ENCODE measurements at regions not wholly inside any gene's neighbourhood (a gene's known extent, or its start where the extent isn't known, plus 50 kb on each side); places are given as distances from the start of the nearest gene placed in this dataset.

DNA sequence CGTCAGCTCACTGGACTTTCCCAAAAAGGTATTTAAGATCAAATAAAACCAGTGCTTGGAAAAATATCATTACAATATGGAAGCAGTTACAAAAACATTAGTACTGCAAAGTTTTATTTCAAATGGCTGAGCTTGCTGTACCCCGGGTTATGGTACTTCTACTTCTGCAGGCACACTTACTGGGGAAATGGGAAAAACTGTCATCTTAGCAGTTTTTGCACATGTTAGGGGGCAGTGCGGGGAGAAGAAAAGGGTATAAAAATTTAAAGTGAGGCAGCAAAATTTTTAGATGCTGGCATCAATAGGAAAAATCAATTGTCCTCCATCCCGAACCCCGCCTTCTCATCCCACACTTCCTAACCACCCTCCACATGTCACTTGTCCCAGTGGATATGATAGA is 133.4 kb downstream of the ATG4C start:
- TF ChIP-seq, protein P1, sequence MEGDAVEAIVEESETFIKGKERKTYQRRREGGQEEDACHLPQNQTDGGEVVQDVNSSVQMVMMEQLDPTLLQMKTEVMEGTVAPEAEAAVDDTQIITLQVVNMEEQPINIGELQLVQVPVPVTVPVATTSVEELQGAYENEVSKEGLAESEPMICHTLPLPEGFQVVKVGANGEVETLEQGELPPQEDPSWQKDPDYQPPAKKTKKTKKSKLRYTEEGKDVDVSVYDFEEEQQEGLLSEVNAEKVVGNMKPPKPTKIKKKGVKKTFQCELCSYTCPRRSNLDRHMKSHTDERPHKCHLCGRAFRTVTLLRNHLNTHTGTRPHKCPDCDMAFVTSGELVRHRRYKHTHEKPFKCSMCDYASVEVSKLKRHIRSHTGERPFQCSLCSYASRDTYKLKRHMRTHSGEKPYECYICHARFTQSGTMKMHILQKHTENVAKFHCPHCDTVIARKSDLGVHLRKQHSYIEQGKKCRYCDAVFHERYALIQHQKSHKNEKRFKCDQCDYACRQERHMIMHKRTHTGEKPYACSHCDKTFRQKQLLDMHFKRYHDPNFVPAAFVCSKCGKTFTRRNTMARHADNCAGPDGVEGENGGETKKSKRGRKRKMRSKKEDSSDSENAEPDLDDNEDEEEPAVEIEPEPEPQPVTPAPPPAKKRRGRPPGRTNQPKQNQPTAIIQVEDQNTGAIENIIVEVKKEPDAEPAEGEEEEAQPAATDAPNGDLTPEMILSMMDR (conservative IDR thresholded peaks at IDR 0.05): no peak
- no peak for TF ChIP-seq EZH2 (IDR thresholded peaks at IDR 0.05; ENCODE audit: low read depth)
